ENCODE measurements at regions not wholly inside any gene's neighbourhood (a gene's known extent, or its start where the extent isn't known, plus 50 kb on each side); places are given as distances from the start of the nearest gene placed in this dataset.

- no peak for DNase-seq (ENCODE audit: low spot score)
- no peaks in the 10 kb centered on the region for H3K4me1 Mint-ChIP-seq (ENCODE audit: low read depth)
- no peak overlapping the region for H3K27ac Mint-ChIP-seq (ENCODE audit: unreplicated experiment)
- TF ChIP-seq CTCF (IDR thresholded peaks at IDR 0.05): no peak
- no peaks in the 10 kb centered on the region for H3K36me3 Mint-ChIP-seq (ENCODE audit: low read depth)
- H3K27me3 Mint-ChIP-seq (ENCODE audit: low read depth): peaks cover 6% of the 10 kb centered on the region
- no peaks in the 10 kb centered on the region for H3K9me3 Mint-ChIP-seq (ENCODE audit: low read depth)
- H3K4me3 Mint-ChIP-seq (ENCODE audit: unreplicated experiment): no peak overlapping the region
Measured at GRCh38 chr4:170721812-170722373, 632.1 kb upstream of the AADAT start.

GRCh38 chr4:170716868-170717267 is 627.1 kb upstream of the AADAT start:
- TF ChIP-seq CTCF (IDR thresholded peaks at IDR 0.05): peak; percentile 50
- H3K9me3 Mint-ChIP-seq (ENCODE audit: low read depth): no peaks in the 10 kb centered on the region
- no peak for DNase-seq (ENCODE audit: low spot score)
- H3K27ac Mint-ChIP-seq (ENCODE audit: unreplicated experiment): no peak overlapping the region
- H3K4me3 Mint-ChIP-seq (ENCODE audit: unreplicated experiment): no peak overlapping the region
- H3K4me1 Mint-ChIP-seq (ENCODE audit: low read depth): no peaks in the 10 kb centered on the region
- peaks cover 6% of the 10 kb centered on the region for H3K27me3 Mint-ChIP-seq (ENCODE audit: low read depth)
- no peaks in the 10 kb centered on the region for H3K36me3 Mint-ChIP-seq (ENCODE audit: low read depth)

- H3K27me3 Mint-ChIP-seq (ENCODE audit: low read depth): peaks cover 12% of the 10 kb centered on the region
- no peak for TF ChIP-seq CTCF (IDR thresholded peaks at IDR 0.05)
- no peak for DNase-seq (ENCODE audit: low spot score)
- peaks cover 2% of the 10 kb centered on the region for H3K4me1 Mint-ChIP-seq (ENCODE audit: low read depth)
- no peak overlapping the region for H3K27ac Mint-ChIP-seq (ENCODE audit: unreplicated experiment)
- no peaks in the 10 kb centered on the region for H3K36me3 Mint-ChIP-seq (ENCODE audit: low read depth)
- no peak overlapping the region for H3K4me3 Mint-ChIP-seq (ENCODE audit: unreplicated experiment)
- no peaks in the 10 kb centered on the region for H3K9me3 Mint-ChIP-seq (ENCODE audit: low read depth)
Measured at GRCh38 chr4:170705907-170706306, 616.2 kb upstream of the AADAT start.

GRCh38 chr4:170700064-170700463 is 610.3 kb upstream of the AADAT start:
- peaks cover 11% of the 10 kb centered on the region for H3K27me3 Mint-ChIP-seq (ENCODE audit: low read depth)
- DNase-seq (ENCODE audit: low spot score): no peak
- H3K9me3 Mint-ChIP-seq (ENCODE audit: low read depth): no peaks in the 10 kb centered on the region
- H3K27ac Mint-ChIP-seq (ENCODE audit: unreplicated experiment): no peak overlapping the region
- no peaks in the 10 kb centered on the region for H3K36me3 Mint-ChIP-seq (ENCODE audit: low read depth)
- TF ChIP-seq CTCF (IDR thresholded peaks at IDR 0.05): no peak
- H3K4me1 Mint-ChIP-seq (ENCODE audit: low read depth): peaks cover 2% of the 10 kb centered on the region
- no peak overlapping the region for H3K4me3 Mint-ChIP-seq (ENCODE audit: unreplicated experiment)

GRCh38 chr4:170698334-170698733 is 608.6 kb upstream of the AADAT start:
- Mint-ChIP-seq H3K9me3 (ENCODE audit: low read depth) (no peaks in the 10 kb centered on the region), H3K27ac (ENCODE audit: unreplicated experiment) (no peak overlapping the region), H3K4me1 (ENCODE audit: low read depth) (peaks cover 1% of the 10 kb centered on the region), H3K27me3 (ENCODE audit: low read depth) (peaks cover 12% of the 10 kb centered on the region), H3K36me3 (ENCODE audit: low read depth) (no peaks in the 10 kb centered on the region), H3K4me3 (ENCODE audit: unreplicated experiment) (no peak overlapping the region)
- TF ChIP-seq CTCF (IDR thresholded peaks at IDR 0.05): no peak
- no peak for DNase-seq (ENCODE audit: low spot score)

Data from chondrocyte (in vitro differentiated cells).